HepG2 (cell line): ENCODE measurements at regions not wholly inside any gene's neighbourhood (a gene's known extent, or its start where the extent isn't known, plus 50 kb on each side); places are given as distances from the start of the nearest gene placed in this dataset.

Source experiments
- BCL6 ChIP-seq: IDR thresholded peaks from 2 replicates; pipeline ENCODE4 v1.6.1; 2016; ENCODE audit warnings: missing genetic modification reagents, missing compliant biosample characterization
- DPF2 ChIP-seq: sonication (generic); formaldehyde crosslinking; IDR thresholded peaks from 2 replicates; pipeline ENCODE4 v1.4.0; 2020; ENCODE audit warnings: mild to moderate bottlenecking, low read depth, missing genetic modification reagents, borderline replicate concordance
- KLF11 ChIP-seq: IDR thresholded peaks from 2 replicates; pipeline ENCODE4 v1.6.1; 2016; ENCODE audit warnings: missing compliant biosample characterization
- MAFG ChIP-seq: sonication (generic); formaldehyde crosslinking; IDR thresholded peaks from 2 replicates; pipeline ENCODE4 v1.5.1; 2020; ENCODE audit warnings: mild to moderate bottlenecking, missing genetic modification reagents
- MEIS2 ChIP-seq: sonication (generic); formaldehyde crosslinking; IDR thresholded peaks from 2 replicates; pipeline ENCODE4 v1.9.0; 2021; ENCODE audit warnings: mild to moderate bottlenecking, missing genetic modification reagents
- POLR2G ChIP-seq: fragments of 200-400 bp; formaldehyde crosslinking; IDR thresholded peaks from 2 replicates; pipeline ENCODE4 v1.6.1; 2018; ENCODE audit warnings: mild to moderate bottlenecking, low read depth, low read length, moderate library complexity
- RCOR2 ChIP-seq: IDR thresholded peaks from 2 replicates; pipeline ENCODE4 v1.6.1; 2016; ENCODE audit warnings: missing biosample characterization, missing genetic modification reagents
- REL ChIP-seq: sonication (generic); formaldehyde crosslinking; conservative IDR thresholded peaks from 2 replicates; pipeline ENCODE4 v1.8.0; 2022; ENCODE audit warnings: mild to moderate bottlenecking, missing genetic modification reagents, moderate library complexity
- SIX1 ChIP-seq: sonication (generic); formaldehyde crosslinking; IDR thresholded peaks from 2 replicates; pipeline ENCODE4 v1.4.0; 2020; ENCODE audit warnings: missing genetic modification reagents, borderline replicate concordance
- SP1 ChIP-seq, 2 experiments: fragments of 450-650 bp in 1 of 2; sonication (generic) in 1 of 2; formaldehyde crosslinking in 1 of 2; IDR thresholded peaks; 2 replicates each; pipeline versions ENCODE4 v1.4.0 to v1.6.1; 2016 to 2020; ENCODE audit warnings: missing genetic modification reagents in 1 of 2
- SRSF1 ChIP-seq: fragments of 200-400 bp; formaldehyde crosslinking; optimal IDR thresholded peaks from 2 replicates; pipeline ENCODE3; 2017; ENCODE audit warnings: mild to moderate bottlenecking, low read depth, low read length, moderate library complexity
- ZNF30 ChIP-seq: sonication (generic); formaldehyde crosslinking; IDR thresholded peaks from 2 replicates; pipeline ENCODE4 v1.5.0; 2020; ENCODE audit warnings: mild to moderate bottlenecking, missing genetic modification reagents
- ZNF496 ChIP-seq: sonication (generic); formaldehyde crosslinking; IDR thresholded peaks from 2 replicates; pipeline ENCODE4 v1.8.1; 2023; ENCODE audit warnings: mild to moderate bottlenecking, moderate library complexity, missing genetic modification reagents; ENCODE audit not compliant: insufficient replicate concordance
- ZNF605 ChIP-seq: sonication (generic); formaldehyde crosslinking; IDR thresholded peaks from 2 replicates; pipeline ENCODE4 v1.8.0; 2022; ENCODE audit warnings: mild to moderate bottlenecking, missing genetic modification reagents
- ZNF615 ChIP-seq: sonication (generic); formaldehyde crosslinking; IDR thresholded peaks from 2 replicates; pipeline ENCODE4 v1.5.0; 2020; ENCODE audit warnings: mild to moderate bottlenecking, missing genetic modification reagents, borderline replicate concordance
- ZNF629 ChIP-seq: sonication (generic); formaldehyde crosslinking; conservative IDR thresholded peaks from 2 replicates; pipeline ENCODE4 v1.5.0; 2020; ENCODE audit warnings: missing genetic modification reagents
- ZNF660 ChIP-seq: sonication (generic); formaldehyde crosslinking; IDR thresholded peaks from 2 replicates; pipeline ENCODE4 v1.5.1; 2020; ENCODE audit warnings: mild to moderate bottlenecking, low read depth, missing genetic modification reagents, borderline replicate concordance
- ZNF790 ChIP-seq: sonication (generic); formaldehyde crosslinking; IDR thresholded peaks from 2 replicates; pipeline ENCODE4 v1.8.0; 2022; ENCODE audit warnings: missing genetic modification reagents, mild to moderate bottlenecking, borderline replicate concordance
- TF ChIP-seq, protein P1 (sequence below): sonication (generic); formaldehyde crosslinking; IDR thresholded peaks from 2 replicates; pipeline ENCODE4 v1.4.0; 2020; ENCODE audit warnings: mild to moderate bottlenecking, low read depth, missing genetic modification reagents
- TF ChIP-seq, protein P2 (sequence below), 2 experiments: sonication (generic) in 1 of 2; formaldehyde crosslinking in 1 of 2; IDR thresholded peaks; 2 replicates each; pipeline versions ENCODE4 v1.4.0 to v1.6.1; 2018 to 2020; ENCODE audit warnings: missing genetic modification reagents in 2 of 2, borderline replicate concordance in 1 of 2, low read depth in 1 of 2, mild to moderate bottlenecking in 1 of 2, missing biosample characterization in 1 of 2
- TF ChIP-seq, protein P3 (sequence below): sonication (generic); formaldehyde crosslinking; IDR thresholded peaks from 2 replicates; pipeline ENCODE4 v1.5.0; 2020; ENCODE audit warnings: mild to moderate bottlenecking, missing genetic modification reagents
- TF ChIP-seq, protein P4 (sequence below): sonication (generic); formaldehyde crosslinking; IDR thresholded peaks from 2 replicates; pipeline ENCODE4 v1.4.0; 2020; ENCODE audit warnings: low read depth, mild to moderate bottlenecking, missing genetic modification reagents

DNA sequence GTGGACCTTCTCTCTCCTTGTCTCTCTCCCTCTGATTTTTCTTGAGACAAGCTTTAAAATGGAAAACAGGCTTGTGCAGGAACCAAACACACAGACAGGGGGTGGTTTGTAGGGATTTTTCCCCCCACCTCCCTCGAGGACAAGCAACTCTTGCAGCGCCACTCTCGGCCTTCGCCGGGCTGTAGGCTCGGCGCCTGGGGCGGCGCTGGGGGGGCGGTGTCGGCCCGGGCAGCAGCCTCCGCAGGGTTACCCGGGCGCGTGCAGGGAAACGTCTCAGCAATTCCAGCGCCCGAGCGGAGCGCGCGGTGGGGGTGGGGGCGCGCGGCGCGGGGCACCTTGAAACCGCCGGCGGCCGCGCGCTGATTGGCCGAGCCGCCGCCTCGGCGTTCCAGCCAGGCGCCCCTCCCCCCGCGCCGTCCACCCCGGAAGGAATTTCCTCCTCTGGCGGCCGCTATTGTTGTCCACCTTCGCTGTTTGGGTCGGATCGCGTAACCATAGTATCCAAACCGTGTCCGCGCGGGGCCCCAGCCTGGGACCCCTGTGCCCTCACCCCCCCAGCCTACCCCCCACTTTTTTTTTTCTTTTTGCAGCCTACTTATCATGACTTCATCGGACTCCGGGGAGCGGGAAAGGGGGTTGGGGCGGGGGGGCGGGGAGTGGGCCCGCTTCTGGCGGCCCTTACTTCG lies 59.8 kb upstream of the ACOT11 start (continued):
- peak; percentile 79; the same call in 1 of the 2 replicates for TF ChIP-seq ZNF790 (CRISPR knock-in tag)
- no peak for TF ChIP-seq RCOR2 (CRISPR knock-in tag)
- TF ChIP-seq ZNF30 (CRISPR knock-in tag): no peak
- TF ChIP-seq SIX1 (CRISPR knock-in tag): no peak
- no peak for TF ChIP-seq ZNF629 (CRISPR knock-in tag)
- peak; percentile 39; the same call in 1 of the 2 replicates for TF ChIP-seq MEIS2 (CRISPR knock-in tag)
- TF ChIP-seq REL (CRISPR knock-in tag): no peak
- TF ChIP-seq, protein P1, sequence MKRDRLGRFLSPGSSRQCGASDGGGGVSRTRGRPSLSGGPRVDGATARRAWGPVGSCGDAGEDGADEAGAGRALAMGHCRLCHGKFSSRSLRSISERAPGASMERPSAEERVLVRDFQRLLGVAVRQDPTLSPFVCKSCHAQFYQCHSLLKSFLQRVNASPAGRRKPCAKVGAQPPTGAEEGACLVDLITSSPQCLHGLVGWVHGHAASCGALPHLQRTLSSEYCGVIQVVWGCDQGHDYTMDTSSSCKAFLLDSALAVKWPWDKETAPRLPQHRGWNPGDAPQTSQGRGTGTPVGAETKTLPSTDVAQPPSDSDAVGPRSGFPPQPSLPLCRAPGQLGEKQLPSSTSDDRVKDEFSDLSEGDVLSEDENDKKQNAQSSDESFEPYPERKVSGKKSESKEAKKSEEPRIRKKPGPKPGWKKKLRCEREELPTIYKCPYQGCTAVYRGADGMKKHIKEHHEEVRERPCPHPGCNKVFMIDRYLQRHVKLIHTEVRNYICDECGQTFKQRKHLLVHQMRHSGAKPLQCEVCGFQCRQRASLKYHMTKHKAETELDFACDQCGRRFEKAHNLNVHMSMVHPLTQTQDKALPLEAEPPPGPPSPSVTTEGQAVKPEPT (CRISPR knock-in tag): no peak
- TF ChIP-seq, protein P2, sequence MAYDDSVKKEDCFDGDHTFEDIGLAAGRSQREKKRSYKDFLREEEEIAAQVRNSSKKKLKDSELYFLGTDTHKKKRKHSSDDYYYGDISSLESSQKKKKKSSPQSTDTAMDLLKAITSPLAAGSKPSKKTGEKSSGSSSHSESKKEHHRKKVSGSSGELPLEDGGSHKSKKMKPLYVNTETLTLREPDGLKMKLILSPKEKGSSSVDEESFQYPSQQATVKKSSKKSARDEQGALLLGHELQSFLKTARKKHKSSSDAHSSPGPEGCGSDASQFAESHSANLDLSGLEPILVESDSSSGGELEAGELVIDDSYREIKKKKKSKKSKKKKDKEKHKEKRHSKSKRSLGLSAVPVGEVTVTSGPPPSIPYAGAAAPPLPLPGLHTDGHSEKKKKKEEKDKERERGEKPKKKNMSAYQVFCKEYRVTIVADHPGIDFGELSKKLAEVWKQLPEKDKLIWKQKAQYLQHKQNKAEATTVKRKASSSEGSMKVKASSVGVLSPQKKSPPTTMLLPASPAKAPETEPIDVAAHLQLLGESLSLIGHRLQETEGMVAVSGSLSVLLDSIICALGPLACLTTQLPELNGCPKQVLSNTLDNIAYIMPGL (CRISPR knock-in tag; IDR thresholded peaks at IDR 0.05; ENCODE audit: borderline replicate concordance in 1 of 2, low read depth in 1 of 2): peak in 1 of 2 experiments; percentile 43; a peak in 2 of 4 replicates
- TF ChIP-seq ZNF605 (CRISPR knock-in tag): no peak
- TF ChIP-seq ZNF660 (CRISPR knock-in tag): no peak
- TF ChIP-seq, protein P3, sequence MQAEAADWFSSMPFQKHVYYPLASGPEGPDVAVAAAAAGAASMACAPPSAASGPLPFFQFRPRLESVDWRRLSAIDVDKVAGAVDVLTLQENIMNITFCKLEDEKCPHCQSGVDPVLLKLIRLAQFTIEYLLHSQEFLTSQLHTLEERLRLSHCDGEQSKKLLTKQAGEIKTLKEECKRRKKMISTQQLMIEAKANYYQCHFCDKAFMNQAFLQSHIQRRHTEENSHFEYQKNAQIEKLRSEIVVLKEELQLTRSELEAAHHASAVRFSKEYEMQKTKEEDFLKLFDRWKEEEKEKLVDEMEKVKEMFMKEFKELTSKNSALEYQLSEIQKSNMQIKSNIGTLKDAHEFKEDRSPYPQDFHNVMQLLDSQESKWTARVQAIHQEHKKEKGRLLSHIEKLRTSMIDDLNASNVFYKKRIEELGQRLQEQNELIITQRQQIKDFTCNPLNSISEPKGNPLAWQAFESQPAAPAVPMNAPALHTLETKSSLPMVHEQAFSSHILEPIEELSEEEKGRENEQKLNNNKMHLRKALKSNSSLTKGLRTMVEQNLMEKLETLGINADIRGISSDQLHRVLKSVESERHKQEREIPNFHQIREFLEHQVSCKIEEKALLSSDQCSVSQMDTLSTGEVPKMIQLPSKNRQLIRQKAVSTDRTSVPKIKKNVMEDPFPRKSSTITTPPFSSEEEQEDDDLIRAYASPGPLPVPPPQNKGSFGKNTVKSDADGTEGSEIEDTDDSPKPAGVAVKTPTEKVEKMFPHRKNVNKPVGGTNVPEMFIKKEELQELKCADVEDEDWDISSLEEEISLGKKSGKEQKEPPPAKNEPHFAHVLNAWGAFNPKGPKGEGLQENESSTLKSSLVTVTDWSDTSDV: no peak
- peak; percentile 37; the same call in 1 of the 2 replicates for TF ChIP-seq POLR2G
- no peak for TF ChIP-seq KLF11 (CRISPR knock-in tag)
- no peak for TF ChIP-seq MAFG (CRISPR knock-in tag)
- TF ChIP-seq, protein P4, sequence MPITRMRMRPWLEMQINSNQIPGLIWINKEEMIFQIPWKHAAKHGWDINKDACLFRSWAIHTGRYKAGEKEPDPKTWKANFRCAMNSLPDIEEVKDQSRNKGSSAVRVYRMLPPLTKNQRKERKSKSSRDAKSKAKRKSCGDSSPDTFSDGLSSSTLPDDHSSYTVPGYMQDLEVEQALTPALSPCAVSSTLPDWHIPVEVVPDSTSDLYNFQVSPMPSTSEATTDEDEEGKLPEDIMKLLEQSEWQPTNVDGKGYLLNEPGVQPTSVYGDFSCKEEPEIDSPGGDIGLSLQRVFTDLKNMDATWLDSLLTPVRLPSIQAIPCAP: no peak
- TF ChIP-seq ZNF496: no peak
- no peak for TF ChIP-seq ZNF615 (CRISPR knock-in tag)
- no peak for TF ChIP-seq SP1 (IDR thresholded peaks at IDR 0.05)
- no peak for TF ChIP-seq SP1 (CRISPR knock-in tag; IDR thresholded peaks at IDR 0.05)
- peak; percentile 39; the same call in 1 of the 2 replicates for TF ChIP-seq BCL6 (CRISPR knock-in tag)
- no peak for TF ChIP-seq DPF2 (CRISPR knock-in tag)
- peak; percentile 64 for TF ChIP-seq SRSF1
